HG03025 (cell line): ENCODE measurements at regions not wholly inside any gene's neighbourhood (a gene's known extent, or its start where the extent isn't known, plus 50 kb on each side); places are given as distances from the start of the nearest gene placed in this dataset.

ENCODE experiments used
- ATAC-seq: cut with Tn5 transposase; IDR thresholded peaks from one replicate; pipeline ENCODE4 v1.9.1; 2021; ENCODE audit warnings: mild to moderate bottlenecking, moderate library complexity; ENCODE audit not compliant: unreplicated experiment, low FRiP score

DNA sequence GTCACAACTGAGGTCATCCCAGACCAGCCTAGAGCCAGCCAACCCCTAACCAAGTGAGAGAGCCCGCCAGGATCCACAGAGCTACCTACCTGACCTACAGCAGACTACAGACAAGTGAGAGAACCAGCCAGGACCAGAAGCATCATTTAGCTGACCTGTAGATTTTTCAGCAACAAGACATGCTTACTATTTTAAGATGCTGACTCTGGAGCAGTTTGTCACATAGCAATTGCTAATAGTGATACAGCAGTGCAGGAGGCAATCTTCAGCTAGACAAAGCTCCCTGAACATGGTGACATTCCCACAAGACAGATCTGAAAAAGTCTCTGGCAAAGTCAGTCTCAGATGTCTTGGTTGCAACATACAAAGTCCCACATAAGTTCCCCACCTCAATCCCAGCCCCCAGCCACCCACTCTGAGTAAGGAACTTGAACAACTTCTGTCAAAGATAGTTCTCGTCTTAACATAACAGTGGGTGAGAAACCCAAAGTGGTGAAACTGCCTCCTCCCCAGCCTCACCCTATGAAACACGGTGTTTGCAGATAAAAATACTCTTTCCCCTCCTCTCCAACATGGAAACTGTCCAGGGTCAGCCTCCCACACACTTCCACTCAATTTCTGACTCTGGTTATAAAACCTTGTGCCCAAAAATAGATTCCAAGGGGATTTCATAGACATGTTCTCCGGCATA, 120.3 kb upstream of the SLC6A11 start:
- ATAC-seq: no peak

- ATAC-seq: no peak
These were observed 118.1 kb upstream of the SLC6A11 start for GRCh38 chr3:10697918-10698317.

DNA sequence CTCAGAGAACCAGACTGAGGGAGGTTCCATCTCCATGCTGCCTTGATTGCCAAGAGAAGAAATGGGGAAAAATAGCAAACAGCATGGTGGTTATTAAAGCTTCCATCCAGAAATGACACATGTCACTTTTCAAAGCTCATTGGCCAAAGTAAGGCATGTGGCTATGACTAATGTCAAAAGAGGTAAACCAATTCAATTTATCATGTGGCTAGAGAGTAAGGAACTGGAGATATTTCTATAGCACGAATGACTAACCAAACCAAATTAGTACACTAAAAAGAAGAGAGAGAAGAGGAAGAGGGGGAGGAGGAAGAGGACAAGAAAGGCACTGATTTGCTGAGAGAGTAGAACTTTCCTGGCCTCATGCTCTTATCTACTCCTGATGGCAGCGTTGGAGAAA, 115.2 kb upstream of the SLC6A11 start:
- ATAC-seq: no peak

DNA sequence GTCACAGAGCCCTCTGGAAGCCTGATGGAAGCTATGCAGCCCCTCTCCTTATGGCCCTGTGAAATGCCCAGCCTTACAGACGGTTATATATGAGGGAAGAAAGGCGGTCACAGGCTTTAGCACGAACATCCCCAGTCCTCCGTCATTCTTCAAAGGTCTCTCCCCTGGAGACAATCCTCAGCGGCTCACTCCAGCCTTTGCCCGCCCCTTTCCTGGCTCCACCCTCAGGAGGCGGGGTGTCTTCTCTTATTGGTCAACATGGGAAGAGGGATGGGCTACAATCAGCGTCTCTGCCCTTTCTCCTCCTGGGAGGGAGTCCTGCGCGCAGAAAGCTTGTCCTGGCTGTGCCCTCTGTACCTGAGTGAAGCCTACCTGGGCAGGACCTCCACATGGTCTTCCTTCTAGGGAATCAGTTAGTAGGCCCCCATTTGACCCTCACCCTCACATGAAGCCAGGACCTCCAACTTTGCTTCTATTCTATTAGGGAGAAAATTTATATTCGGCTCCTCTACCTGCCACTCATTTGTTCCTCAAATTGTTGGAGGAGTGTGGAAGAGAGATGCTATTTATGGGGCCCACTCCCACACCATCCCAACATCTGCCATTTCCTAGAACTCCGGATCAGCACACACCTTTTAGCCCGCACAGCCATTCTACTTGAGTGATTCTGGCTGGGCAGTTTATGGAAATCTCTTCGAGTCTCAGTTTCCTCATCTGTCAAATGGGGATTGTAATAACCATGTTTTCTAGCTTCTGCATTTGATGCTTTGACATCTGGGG, 112.9 kb upstream of the SLC6A11 start:
- ATAC-seq: no peak

DNA sequence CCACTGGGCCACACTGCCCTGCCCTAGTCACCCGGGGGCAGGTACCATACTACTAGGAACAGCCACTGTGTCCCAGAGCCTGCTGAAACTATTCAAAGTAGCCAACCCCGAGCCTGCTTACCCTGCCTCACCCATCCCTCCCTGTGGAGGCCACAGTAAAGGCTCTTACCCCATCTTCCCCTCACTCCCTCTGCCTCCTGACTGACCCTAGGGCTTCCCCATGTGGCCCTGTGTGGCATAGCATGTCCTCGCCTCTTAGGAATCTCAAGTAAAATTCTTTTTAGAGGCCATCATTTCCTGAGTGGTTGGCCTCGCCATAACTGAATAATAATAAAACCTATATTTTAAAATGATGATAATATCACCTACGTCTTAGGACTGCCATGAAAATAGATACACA, 112.2 kb upstream of the SLC6A11 start:
- no peak for ATAC-seq

GRCh38 chr3:10706156-10706739, 109.8 kb upstream of the SLC6A11 start:
- no peak for ATAC-seq

DNA sequence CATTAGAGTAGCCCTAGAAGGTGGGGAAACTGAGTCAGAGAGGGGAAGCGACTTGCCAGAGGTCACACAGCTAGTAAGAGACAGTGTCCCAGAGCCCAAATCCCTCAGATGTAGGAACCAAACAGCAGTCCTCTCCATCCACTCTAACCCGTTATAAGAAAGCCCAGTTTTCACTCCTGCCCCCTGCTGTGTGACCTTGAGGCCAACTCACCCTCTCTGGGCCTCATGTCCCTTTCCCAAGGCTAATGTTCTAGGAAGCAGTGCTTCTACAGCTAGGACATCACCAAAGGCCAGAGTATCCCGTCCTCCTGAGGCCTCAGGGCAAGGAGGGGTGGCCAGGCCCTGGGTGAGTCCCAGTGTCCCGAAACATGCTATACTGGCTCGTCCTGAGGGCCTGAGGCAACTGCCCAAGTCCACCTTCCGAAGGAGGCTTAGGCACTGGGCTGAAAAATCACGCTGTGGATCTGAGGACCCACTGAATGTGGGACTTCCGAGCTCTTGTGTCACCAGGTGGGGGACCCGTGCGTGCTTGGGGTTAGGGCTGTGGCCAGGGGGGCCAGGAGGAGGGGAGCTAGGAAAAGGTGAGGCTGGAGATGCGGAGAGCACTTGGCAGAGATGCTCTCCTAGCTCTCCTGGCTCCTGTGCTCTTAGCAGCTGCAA, 109.2 kb upstream of the SLC6A11 start:
- no peak for ATAC-seq

DNA sequence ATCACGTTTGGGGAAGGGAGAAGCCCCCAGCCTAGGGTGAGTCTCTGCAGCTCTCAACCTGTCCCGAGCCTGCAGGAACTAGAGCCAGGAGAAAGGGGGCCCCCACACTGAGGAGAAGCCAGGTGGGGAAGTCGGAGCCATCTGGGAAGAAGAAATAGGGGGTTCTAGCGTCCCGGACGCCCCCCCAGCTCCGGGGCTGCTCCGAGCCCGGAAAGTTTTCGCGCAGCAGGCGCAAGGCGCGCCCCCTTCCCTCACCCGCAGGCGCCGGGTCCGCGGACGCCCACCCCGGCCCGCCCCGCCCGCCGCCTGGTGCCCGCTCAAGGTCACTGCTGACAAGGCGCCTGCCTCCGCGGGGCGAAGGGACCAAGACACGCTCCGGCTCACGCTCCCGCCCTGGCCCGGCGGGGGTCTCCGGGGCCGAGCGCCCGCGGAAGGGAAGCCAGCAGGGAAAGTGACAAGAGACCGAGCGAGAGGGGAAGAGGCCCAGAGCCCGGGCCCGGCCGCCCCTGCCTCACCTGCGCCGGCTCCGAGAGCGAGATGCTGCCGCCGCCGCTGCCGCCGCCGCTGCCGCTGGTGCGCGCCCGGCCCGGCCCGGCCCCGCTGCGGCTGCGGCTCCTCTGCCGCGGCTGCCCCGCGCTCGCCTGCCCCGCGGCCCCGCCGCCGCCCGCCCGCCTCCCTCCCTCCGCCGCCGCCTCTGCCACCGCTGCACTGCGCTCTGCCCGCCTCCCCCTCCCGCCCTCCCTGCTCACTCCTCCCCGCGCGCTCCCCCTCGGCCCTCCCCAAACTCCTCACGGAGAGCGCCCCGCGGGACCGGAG, 108.4 kb upstream of the SLC6A11 start:
- no peak for ATAC-seq

GRCh38 chr3:10708216-10708893, 107.7 kb upstream of the SLC6A11 start:
- ATAC-seq: no peak

GRCh38 chr3:10709110-10709781, 106.8 kb upstream of the SLC6A11 start:
- no peak for ATAC-seq

- ATAC-seq: no peak
These were observed 103.9 kb upstream of the SLC6A11 start for GRCh38 chr3:10712121-10712520.

DNA sequence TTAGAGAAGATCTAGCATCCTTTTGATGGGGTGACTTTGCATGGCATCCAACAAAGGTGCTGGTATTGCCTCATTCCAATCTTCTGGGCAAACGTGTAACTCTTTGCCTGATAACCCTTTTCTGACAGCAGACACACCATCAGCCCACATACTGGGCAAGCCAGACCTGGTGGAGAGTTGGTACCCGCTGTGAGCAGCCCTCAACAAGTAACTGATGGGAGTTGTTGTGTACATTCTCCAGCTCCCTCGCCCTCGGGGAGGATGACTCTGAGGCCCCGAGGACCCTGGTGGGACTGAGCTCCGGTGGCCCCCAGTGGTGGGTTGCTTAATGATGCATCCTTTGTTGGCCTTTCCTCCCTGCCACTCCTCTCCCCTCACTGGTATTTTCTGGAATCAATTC, 102.4 kb upstream of the SLC6A11 start:
- ATAC-seq: no peak

DNA sequence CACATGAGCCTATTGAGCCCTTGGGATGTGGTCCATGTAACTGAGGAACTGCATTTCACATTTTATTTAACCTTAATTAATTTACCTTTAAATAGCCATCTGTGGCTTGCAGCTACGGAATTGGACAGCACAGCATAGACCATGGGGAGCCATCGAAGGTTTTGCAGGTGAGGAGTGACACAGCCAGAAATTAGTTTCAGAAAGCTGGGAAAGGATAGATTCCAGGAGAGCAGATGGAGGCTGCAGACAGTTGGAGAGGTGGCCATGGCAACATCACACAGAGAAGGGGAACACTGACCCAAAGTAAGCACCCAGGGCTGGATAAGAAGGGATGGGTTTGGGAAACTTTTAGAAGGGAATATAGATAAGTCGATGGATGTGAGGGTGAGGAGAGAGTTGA, 100.1 kb upstream of the SLC6A11 start:
- no peak for ATAC-seq

- no peak for ATAC-seq
These were observed 99.1 kb upstream of the SLC6A11 start for GRCh38 chr3:10716964-10717363.

GRCh38 chr3:10717756-10718155, 98.3 kb upstream of the SLC6A11 start:
- ATAC-seq: no peak

GRCh38 chr3:10721101-10721500, 94.9 kb upstream of the SLC6A11 start:
- ATAC-seq: no peak

DNA sequence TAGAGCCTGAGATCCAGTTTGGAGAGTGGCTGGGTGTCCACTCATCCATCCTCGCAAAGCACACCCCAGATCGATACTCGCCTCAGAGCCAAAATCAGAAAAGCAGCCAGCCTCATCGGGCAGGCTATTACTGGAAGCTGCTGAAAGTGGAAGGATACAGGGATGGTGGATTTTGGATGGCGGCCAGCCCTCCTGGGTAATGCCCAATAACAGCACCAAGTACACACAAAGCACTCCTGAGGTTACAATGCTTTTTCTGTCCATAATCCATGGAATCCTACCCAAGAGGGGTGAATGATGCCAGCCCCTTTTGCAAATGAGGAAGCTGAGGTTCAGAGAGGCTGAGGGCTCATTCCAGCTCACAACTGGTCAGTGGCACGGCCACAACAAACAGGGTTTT, 93.1 kb upstream of the SLC6A11 start:
- ATAC-seq: no peak

- ATAC-seq: no peak
These were observed 92.0 kb upstream of the SLC6A11 start for GRCh38 chr3:10723991-10724390.

DNA sequence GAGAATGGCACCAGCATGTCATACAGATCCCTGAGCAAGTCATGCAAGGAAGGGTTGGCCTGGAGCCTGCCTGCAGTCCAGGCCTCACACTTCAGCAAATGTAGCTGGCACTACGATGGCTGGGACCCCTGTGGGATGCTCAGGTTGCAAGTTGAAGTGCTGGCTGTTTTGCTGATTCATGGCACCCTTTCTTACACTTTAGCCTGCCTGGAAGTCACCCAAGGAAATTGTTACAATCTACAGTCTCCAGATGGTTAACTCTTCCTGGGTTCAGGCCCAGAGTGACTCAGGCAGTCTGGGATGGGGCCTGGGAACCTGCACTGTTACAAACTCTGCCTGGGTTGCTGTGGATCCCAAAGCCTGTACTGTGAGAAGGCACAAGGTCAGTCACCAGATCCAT, 91.0 kb upstream of the SLC6A11 start:
- no peak for ATAC-seq
